ENCODE measurements at regions not wholly inside any gene's neighbourhood (a gene's known extent, or its start where the extent isn't known, plus 50 kb on each side); places are given as distances from the start of the nearest gene placed in this dataset.

- TF ChIP-seq POLR2A (IDR thresholded peaks at IDR 0.05; ENCODE audit: low read length) (no peak), GATA1 (IDR thresholded peaks at IDR 0.05; ENCODE audit: low read depth, low read length) (no peak)
Observed at GRCh38 chr21:18759267-18759666, 355.7 kb upstream of the TMPRSS15 start.
